ENCODE measurements at regions not wholly inside any gene's neighbourhood (a gene's known extent, or its start where the extent isn't known, plus 50 kb on each side); places are given as distances from the start of the nearest gene placed in this dataset.

GRCh38 chr2:107548216-107548615, 278.5 kb upstream of the RGPD4 start:
- H3K4me2 ChIP-seq: no peak overlapping the region
- no peaks in the 10 kb centered on the region for H4K20me1 ChIP-seq (ENCODE audit: insufficient read depth)

GRCh38 chr2:107553046-107553445, 273.6 kb upstream of the RGPD4 start:
- no peak overlapping the region for H3K27ac ChIP-seq
- H2AFZ ChIP-seq (ENCODE audit: low read depth): no peak overlapping the region
- no peak overlapping the region for H3K9ac ChIP-seq
- no peaks in the 10 kb centered on the region for H3K36me3 ChIP-seq (ENCODE audit: insufficient read depth)
- no peaks in the 10 kb centered on the region for H4K20me1 ChIP-seq (ENCODE audit: insufficient read depth)
- H3K4me3 ChIP-seq (IDR thresholded peaks at IDR 0.05; ENCODE audit: insufficient read depth, low read depth, low read length): no peak overlapping the region
- H3K27me3 ChIP-seq (ENCODE audit: insufficient read depth, low read depth): no peaks in the 10 kb centered on the region
- no peaks in the 10 kb centered on the region for H3K4me1 ChIP-seq (ENCODE audit: low read depth, poor library complexity, severe bottlenecking)
- H3K79me2 ChIP-seq (ENCODE audit: insufficient read depth, low read depth): no peaks in the 10 kb centered on the region
- H3K4me2 ChIP-seq: no peak overlapping the region
- TF ChIP-seq CTCF (conservative IDR thresholded peaks at IDR 0.05; ENCODE audit: low read depth, low read length): no peak

More at GRCh38 chr2:107548216-107548615, 278.5 kb upstream of the RGPD4 start:
- Histone ChIP-seq H3K4me1 (ENCODE audit: low read depth, poor library complexity, severe bottlenecking) (no peaks in the 10 kb centered on the region), H3K27ac (no peak overlapping the region), H2AFZ (ENCODE audit: low read depth) (no peak overlapping the region), H3K27me3 (ENCODE audit: insufficient read depth, low read depth) (no peaks in the 10 kb centered on the region), H3K4me3 (IDR thresholded peaks at IDR 0.05; ENCODE audit: insufficient read depth, low read depth, low read length) (no peak overlapping the region), H3K36me3 (ENCODE audit: insufficient read depth) (no peaks in the 10 kb centered on the region), H3K79me2 (ENCODE audit: insufficient read depth, low read depth) (no peaks in the 10 kb centered on the region), H3K9ac (no peak overlapping the region)
- no peak for TF ChIP-seq CTCF (conservative IDR thresholded peaks at IDR 0.05; ENCODE audit: low read depth, low read length)

- H3K9ac ChIP-seq: no peak overlapping the region
- no peaks in the 10 kb centered on the region for H4K20me1 ChIP-seq (ENCODE audit: insufficient read depth)
- no peak for TF ChIP-seq CTCF (conservative IDR thresholded peaks at IDR 0.05; ENCODE audit: low read depth, low read length)
- H3K27ac ChIP-seq: no peak overlapping the region
- H3K27me3 ChIP-seq (ENCODE audit: insufficient read depth, low read depth): no peaks in the 10 kb centered on the region
- H3K79me2 ChIP-seq (ENCODE audit: insufficient read depth, low read depth): no peaks in the 10 kb centered on the region
- H3K36me3 ChIP-seq (ENCODE audit: insufficient read depth): no peaks in the 10 kb centered on the region
- no peaks in the 10 kb centered on the region for H3K4me1 ChIP-seq (ENCODE audit: low read depth, poor library complexity, severe bottlenecking)
- H2AFZ ChIP-seq (ENCODE audit: low read depth): no peak overlapping the region
- no peak overlapping the region for H3K4me3 ChIP-seq (IDR thresholded peaks at IDR 0.05; ENCODE audit: insufficient read depth, low read depth, low read length)
- no peak overlapping the region for H3K4me2 ChIP-seq
These were observed 273.2 kb upstream of the RGPD4 start for GRCh38 chr2:107553539-107553938.

GRCh38 chr2:107556038-107556627, 270.6 kb upstream of the RGPD4 start:
- no peaks in the 10 kb centered on the region for H4K20me1 ChIP-seq (ENCODE audit: insufficient read depth)
- H3K27ac ChIP-seq: no peak overlapping the region
- no peak for TF ChIP-seq CTCF (conservative IDR thresholded peaks at IDR 0.05; ENCODE audit: low read depth, low read length)
- H3K36me3 ChIP-seq (ENCODE audit: insufficient read depth): no peaks in the 10 kb centered on the region
- no peak overlapping the region for H3K9ac ChIP-seq
- H3K4me2 ChIP-seq: no peak overlapping the region
- no peak overlapping the region for H3K4me3 ChIP-seq (IDR thresholded peaks at IDR 0.05; ENCODE audit: insufficient read depth, low read depth, low read length)
- no peaks in the 10 kb centered on the region for H3K4me1 ChIP-seq (ENCODE audit: low read depth, poor library complexity, severe bottlenecking)
- no peaks in the 10 kb centered on the region for H3K79me2 ChIP-seq (ENCODE audit: insufficient read depth, low read depth)
- H3K27me3 ChIP-seq (ENCODE audit: insufficient read depth, low read depth): no peaks in the 10 kb centered on the region
- no peak overlapping the region for H2AFZ ChIP-seq (ENCODE audit: low read depth)
